Activated B cell treated with CpG ODN at 0.5 μM for 24 hours (primary cell): ENCODE measurements at regions not wholly inside any gene's neighbourhood (a gene's known extent, or its start where the extent isn't known, plus 50 kb on each side); places are given as distances from the start of the nearest gene placed in this dataset.

Experiments used
- ATAC-seq: fragments of 200-7000 bp; cut with Tn5 transposase; one replicate; pipeline ENCODE4 v1.10.0; 2021; ENCODE audit warnings: low read depth, mild to moderate bottlenecking, moderate library complexity
- CTCF ChIA-PET: fragments of 350-600 bp; sonication (Branson Sonifier 250); formaldehyde crosslinking; loops from one replicate; lab custom pipeline; 2021; ENCODE audit warnings: antibody characterized with exemption; lab: Charles Lee
- POLR2A ChIA-PET: fragments of 350-600 bp; sonication (Branson Sonifier 250); formaldehyde crosslinking; loops from one replicate; lab custom pipeline; 2021; ENCODE audit warnings: antibody characterized with exemption; lab: Charles Lee
- DNase-seq: peaks from one replicate; pipeline ENCODE4 v3.0.0; 2022
- H3K27ac Mint-ChIP-seq: one replicate; pipeline ENCODE4 v1.8.0; 2020; ENCODE audit warnings: mixed read lengths
- H3K27me3 Mint-ChIP-seq: one replicate; pipeline ENCODE4 v1.8.0; 2021; ENCODE audit warnings: mixed read lengths
- H3K36me3 Mint-ChIP-seq: one replicate; pipeline ENCODE4 v1.8.0; 2021; ENCODE audit warnings: low read depth, mixed read lengths
- H3K4me1 Mint-ChIP-seq: one replicate; pipeline ENCODE4 v1.8.0; 2021; ENCODE audit warnings: mixed read lengths
- H3K4me3 Mint-ChIP-seq: one replicate; pipeline ENCODE4 v1.8.0; 2020; ENCODE audit warnings: mild to moderate bottlenecking, mixed read lengths
- H3K9me3 Mint-ChIP-seq: one replicate; pipeline ENCODE4 v1.8.0; 2020; ENCODE audit warnings: mixed read lengths
- CTCF ChIP-seq: fragments of 200-600 bp; IDR thresholded peaks from one replicate; pipeline ENCODE4 v1.8.0; 2022; ENCODE audit warnings: antibody characterized with exemption, mild to moderate bottlenecking
- intact Hi-C: fragments of 100-400 bp; cut with micrococcal nuclease; formaldehyde crosslinking; loops from one replicate; pipeline ENCODE4 v1.15.1; 2024

GRCh38 chr2:226115832-226116200 is 683.8 kb downstream of the IRS1 start:
- H3K27ac Mint-ChIP-seq, result no peak overlapping the region
- intact Hi-C loops, result no loop called here
- H3K4me1 Mint-ChIP-seq, result no peaks in the 10 kb centered on the region
- no peak overlapping the region for H3K4me3 Mint-ChIP-seq
- DNase-seq (no peak), ATAC-seq (no peak)
- no peaks in the 10 kb centered on the region for H3K36me3 Mint-ChIP-seq
- H3K27me3 Mint-ChIP-seq, result no peaks in the 10 kb centered on the region
- no peaks in the 10 kb centered on the region for H3K9me3 Mint-ChIP-seq
- ChIA-PET POLR2A (no interaction called here), CTCF (no interaction called here)
- TF ChIP-seq CTCF, result no peak

GRCh38 chr2:226115102-226115831 is 684.4 kb downstream of the IRS1 start:
- DNase-seq, result no peak
- no peak overlapping the region for H3K27ac Mint-ChIP-seq
- intact Hi-C loops, result no loop called here
- no peak overlapping the region for H3K4me3 Mint-ChIP-seq
- H3K9me3 Mint-ChIP-seq, result no peaks in the 10 kb centered on the region
- H3K27me3 Mint-ChIP-seq, result no peaks in the 10 kb centered on the region
- CTCF ChIA-PET, result no interaction called here
- no peak for TF ChIP-seq CTCF
- H3K4me1 Mint-ChIP-seq, result no peaks in the 10 kb centered on the region
- POLR2A ChIA-PET, result no interaction called here
- ATAC-seq, result no peak
- H3K36me3 Mint-ChIP-seq, result no peaks in the 10 kb centered on the region

GRCh38 chr2:226114436-226114835 is 685.2 kb downstream of the IRS1 start:
- no peaks in the 10 kb centered on the region for H3K9me3 Mint-ChIP-seq
- intact Hi-C loops, result no loop called here
- no peak for TF ChIP-seq CTCF
- H3K4me3 Mint-ChIP-seq, result no peak overlapping the region
- ChIA-PET POLR2A (no interaction called here), CTCF (no interaction called here)
- ATAC-seq (no peak), DNase-seq (no peak)
- no peaks in the 10 kb centered on the region for H3K36me3 Mint-ChIP-seq
- no peaks in the 10 kb centered on the region for H3K4me1 Mint-ChIP-seq
- H3K27me3 Mint-ChIP-seq, result no peaks in the 10 kb centered on the region
- no peak overlapping the region for H3K27ac Mint-ChIP-seq

- no peak for TF ChIP-seq CTCF
- H3K4me3 Mint-ChIP-seq, result no peak overlapping the region
- no peaks in the 10 kb centered on the region for H3K4me1 Mint-ChIP-seq
- ChIA-PET CTCF (no interaction called here), POLR2A (no interaction called here)
- H3K36me3 Mint-ChIP-seq, result no peaks in the 10 kb centered on the region
- peaks cover 1% of the 10 kb centered on the region for H3K9me3 Mint-ChIP-seq
- no peak overlapping the region for H3K27ac Mint-ChIP-seq
- intact Hi-C loops, result no loop called here
- H3K27me3 Mint-ChIP-seq, result no peaks in the 10 kb centered on the region
- no peak for ATAC-seq
- DNase-seq, result no peak
Observed at GRCh38 chr2:226098861-226099745, 699.6 kb downstream of the NYAP2 start.

- POLR2A ChIA-PET, result no interaction called here
- no peak for TF ChIP-seq CTCF
- no peaks in the 10 kb centered on the region for H3K36me3 Mint-ChIP-seq
- H3K4me3 Mint-ChIP-seq, result no peak overlapping the region
- no peaks in the 10 kb centered on the region for H3K4me1 Mint-ChIP-seq
- H3K27me3 Mint-ChIP-seq, result no peaks in the 10 kb centered on the region
- DNase-seq, result no peak
- H3K9me3 Mint-ChIP-seq, result peaks cover 3% of the 10 kb centered on the region
- ATAC-seq, result no peak
- intact Hi-C loops, result no loop called here
- H3K27ac Mint-ChIP-seq, result no peak overlapping the region
- CTCF ChIA-PET, result no interaction called here
Observed at GRCh38 chr2:226095058-226095457, 695.5 kb downstream of the NYAP2 start.
